Panc1 (cell line): ENCODE measurements at regions not wholly inside any gene's neighbourhood (a gene's known extent, or its start where the extent isn't known, plus 50 kb on each side); places are given as distances from the start of the nearest gene placed in this dataset.

ENCODE experiments used
- ATAC-seq: fragments of 200-7000 bp; cut with Tn5 transposase; 2 replicates; pipeline ENCODE4 v1.9.1; 2020; ENCODE audit warnings: mild to moderate bottlenecking, moderate library complexity
- BruUV-seq: library from RNA; stranded (reverse); fragments of 400-500 nt; replicated peaks from 2 replicates; lab custom pipeline; 2021; lab: Mats Ljungman, UMichigan
- CTCF ChIA-PET: fragments of 300-600 bp; sonication (Branson Sonifier 250); formaldehyde crosslinking; loops from one replicate; lab custom pipeline; 2022; ENCODE audit warnings: antibody characterized with exemption; lab: Charles Lee
- POLR2A ChIA-PET: fragments of 300-600 bp; sonication (Branson Sonifier 250); formaldehyde crosslinking; loops from one replicate; lab custom pipeline; 2022; ENCODE audit warnings: antibody characterized with exemption; lab: Charles Lee
- DNase-seq: peaks from one replicate; pipeline ENCODE4 v3.0.0-alpha.2; 2010; ENCODE audit warnings: low read depth, low spot score
- H3K27ac ChIP-seq: 2 replicates; pipeline ENCODE4 v1.5.1; 2011; ENCODE audit warnings: mild to moderate bottlenecking, low read length, inconsistent platforms
- H3K27me3 ChIP-seq: fragments of 200-500 bp; sonication (Bioruptor generic); 2 replicates; pipeline ENCODE4 v1.6.0; 2014; ENCODE audit warnings: low read length, inconsistent platforms; ENCODE audit not compliant: control insufficient read depth, insufficient read depth
- H3K36me3 ChIP-seq: fragments of 200-500 bp; sonication (Bioruptor generic); 2 replicates; pipeline ENCODE4 v1.5.1; 2014; ENCODE audit warnings: inconsistent platforms, mild to moderate bottlenecking, low read length, moderate library complexity; ENCODE audit not compliant: control insufficient read depth, insufficient read depth
- H3K4me1 ChIP-seq: 2 replicates; pipeline ENCODE4 v1.5.1; 2011; ENCODE audit warnings: inconsistent platforms, mild to moderate bottlenecking, low read length, moderate library complexity; ENCODE audit not compliant: control insufficient read depth, insufficient read depth
- H3K4me3 ChIP-seq, 2 experiments: 2 replicates each; pipeline ENCODE4 v1.5.1; 2011 to 2012; ENCODE audit warnings: low read depth in 2 of 2, low read length in 2 of 2, mild to moderate bottlenecking in 2 of 2, inconsistent platforms in 1 of 2, moderate library complexity in 1 of 2
- H3K9me3 ChIP-seq: fragments of 200-500 bp; sonication (Bioruptor generic); 2 replicates; pipeline ENCODE4 v1.5.1; 2014; ENCODE audit warnings: low read depth, mild to moderate bottlenecking, inconsistent platforms, low read length, moderate library complexity; ENCODE audit not compliant: control insufficient read depth, insufficient read depth
- CTCF ChIP-seq: fragments of 450-650 bp; IDR thresholded peaks from 2 replicates; pipeline ENCODE4 v1.5.1; 2017; ENCODE audit warnings: mild to moderate bottlenecking
- POLR2AphosphoS5 ChIP-seq: IDR thresholded peaks from 2 replicates; pipeline ENCODE4 v1.6.1; 2012; ENCODE audit warnings: mild to moderate bottlenecking, low read depth, low read length, moderate library complexity
- REST ChIP-seq, 2 experiments: IDR thresholded peaks; 2 replicates each; pipeline ENCODE4 v1.6.1; 2011 to 2012; ENCODE audit warnings: low read depth in 2 of 2, control low read depth in 1 of 2, low read length in 1 of 2, mild to moderate bottlenecking in 1 of 2, moderate library complexity in 1 of 2; ENCODE audit not compliant: insufficient read depth in 1 of 2
- SIN3A ChIP-seq: IDR thresholded peaks from 2 replicates; pipeline ENCODE4 v1.6.1; 2012; ENCODE audit warnings: low read depth, mild to moderate bottlenecking, low read length, moderate library complexity, borderline replicate concordance; ENCODE audit not compliant: insufficient read depth
- TCF7L2 ChIP-seq: IDR thresholded peaks from 2 replicates; pipeline ENCODE4 v1.6.1; 2011; ENCODE audit warnings: mild to moderate bottlenecking, low read depth, low read length, inconsistent platforms
- in situ Hi-C: cut with HindIII; loops from 2 replicates; pipeline ENCODE4 v1.10.0; 2016; ENCODE audit warnings: low sequenced_read_pairs, low pct_unique_long_range_greater_than_20kb
- intact Hi-C: fragments of 100-400 bp; cut with micrococcal nuclease; formaldehyde crosslinking; loops from one replicate; pipeline ENCODE4 v1.10.0; 2022; ENCODE audit not compliant: unreplicated experiment

- Histone ChIP-seq H3K27ac (no peak overlapping the region), H3K4me3 (no peak overlapping the region), H3K27me3 (no peaks in the 10 kb centered on the region), H3K4me1 (no peaks in the 10 kb centered on the region), H3K36me3 (no peaks in the 10 kb centered on the region), H3K9me3 (peaks cover 3% of the 10 kb centered on the region; the same call in 1 of the 2 replicates)
- CTCF ChIA-PET: no interaction called here
- intact Hi-C loops (no loop called here), in situ Hi-C loops (no loop called here)
- DNase-seq: no peak
- BruUV-seq: no TSS peak
- ATAC-seq: no peak
- POLR2A ChIA-PET: no interaction called here
- TF ChIP-seq CTCF (no peak), TCF7L2 (no peak), SIN3A (no peak), REST (IDR thresholded peaks at IDR 0.05; ENCODE audit: insufficient read depth in 1 of 2, low read depth in 2 of 2, low read length in 1 of 2) (no peak), POLR2AphosphoS5 (no peak)
These were observed 325.0 kb downstream of the CCER1 start for GRCh38 chr12:90630006-90630405.

GRCh38 chr12:90628213-90628612 is 326.8 kb downstream of the CCER1 start:
- Histone ChIP-seq H3K9me3 (peaks cover 3% of the 10 kb centered on the region; the same call in 1 of the 2 replicates), H3K27ac (no peak overlapping the region), H3K4me3 (no peak overlapping the region), H3K36me3 (no peaks in the 10 kb centered on the region), H3K27me3 (no peaks in the 10 kb centered on the region), H3K4me1 (no peaks in the 10 kb centered on the region)
- DNase-seq (no peak), ATAC-seq (no peak)
- ChIA-PET CTCF (no interaction called here), POLR2A (no interaction called here)
- in situ Hi-C loops (no loop called here), intact Hi-C loops (no loop called here)
- no peak for TF ChIP-seq CTCF
- no peak for TF ChIP-seq SIN3A
- no peak for TF ChIP-seq POLR2AphosphoS5
- no peak for TF ChIP-seq TCF7L2
- no peak for TF ChIP-seq REST (IDR thresholded peaks at IDR 0.05; ENCODE audit: insufficient read depth in 1 of 2, low read depth in 2 of 2, low read length in 1 of 2)
- no TSS peak for BruUV-seq
